HEK293T (cell line): ENCODE measurements at regions not wholly inside any gene's neighbourhood (a gene's known extent, or its start where the extent isn't known, plus 50 kb on each side); places are given as distances from the start of the nearest gene placed in this dataset.

Experiments used
- ARNT ChIP-seq: fragments of 450-650 bp; IDR thresholded peaks from 2 replicates; pipeline ENCODE4 v1.6.1; 2017; ENCODE audit warnings: mild to moderate bottlenecking
- BHLHE40 ChIP-seq: fragments of 450-650 bp; IDR thresholded peaks from 2 replicates; pipeline ENCODE4 v1.6.1; 2016; ENCODE audit warnings: mild to moderate bottlenecking, moderate library complexity, borderline replicate concordance
- FOXM1 ChIP-seq: fragments of 450-650 bp; IDR thresholded peaks from 2 replicates; pipeline ENCODE4 v1.6.1; 2017; ENCODE audit warnings: mild to moderate bottlenecking, borderline replicate concordance
- HDGF ChIP-seq: fragments of 450-650 bp; IDR thresholded peaks from 2 replicates; pipeline ENCODE4 v1.6.1; 2017; ENCODE audit warnings: antibody characterized with exemption, borderline replicate concordance
- SP1 ChIP-seq: fragments of 450-650 bp; IDR thresholded peaks from 2 replicates; pipeline ENCODE4 v1.6.1; 2017
- SUZ12 ChIP-seq: fragments of 450-650 bp; IDR thresholded peaks from 2 replicates; pipeline ENCODE4 v1.6.1; 2016; ENCODE audit warnings: mild to moderate bottlenecking

DNA sequence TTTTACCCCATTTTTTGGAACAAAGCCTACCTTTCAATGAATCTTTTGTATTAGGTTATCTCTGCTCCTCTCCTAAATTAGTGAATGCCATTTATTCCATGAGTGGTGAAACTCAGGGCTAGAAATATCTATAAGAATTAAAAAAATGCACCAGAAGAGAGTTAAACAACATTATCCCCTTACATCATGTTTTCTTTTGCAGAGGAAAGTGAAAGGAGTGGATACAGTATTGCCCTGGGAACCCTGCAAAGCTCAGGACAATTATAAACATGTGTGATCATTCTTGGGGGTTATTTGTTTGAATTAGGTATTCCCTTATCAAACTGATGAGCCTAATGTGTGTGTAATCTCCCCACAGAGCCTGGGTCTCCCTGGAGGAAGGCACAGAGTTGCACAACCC, 559.2 kb downstream of the RNF144A start:
- TF ChIP-seq HDGF (no peak), SUZ12 (no peak), FOXM1 (no peak), SP1 (no peak), ARNT (no peak), BHLHE40 (no peak)
